GM19043 (cell line): ENCODE measurements at regions not wholly inside any gene's neighbourhood (a gene's known extent, or its start where the extent isn't known, plus 50 kb on each side); places are given as distances from the start of the nearest gene placed in this dataset.

Experiments used
- ATAC-seq: cut with Tn5 transposase; IDR thresholded peaks from one replicate; pipeline ENCODE4 v1.9.1; 2021; ENCODE audit warnings: low read depth; ENCODE audit not compliant: unreplicated experiment

DNA sequence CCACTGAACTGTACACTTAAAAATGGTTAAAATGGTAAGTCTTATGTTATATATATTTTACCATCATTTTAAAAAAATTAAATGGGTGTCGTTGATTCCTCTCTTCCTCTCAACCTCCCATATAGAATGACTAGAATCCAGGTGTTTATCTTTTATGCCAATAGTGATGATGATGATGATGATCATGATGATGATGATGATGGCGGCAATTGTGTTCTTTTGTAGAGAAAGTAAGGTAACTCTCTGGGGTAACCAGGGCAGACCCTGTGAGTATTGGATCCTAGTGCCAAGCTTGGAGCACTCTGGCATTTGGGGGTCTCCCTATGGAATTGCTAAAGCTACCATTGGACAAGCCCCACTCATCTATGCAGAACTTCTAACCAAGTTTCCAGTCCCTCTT is 113.6 kb downstream of the GLI2 start:
- ATAC-seq = no peak

DNA sequence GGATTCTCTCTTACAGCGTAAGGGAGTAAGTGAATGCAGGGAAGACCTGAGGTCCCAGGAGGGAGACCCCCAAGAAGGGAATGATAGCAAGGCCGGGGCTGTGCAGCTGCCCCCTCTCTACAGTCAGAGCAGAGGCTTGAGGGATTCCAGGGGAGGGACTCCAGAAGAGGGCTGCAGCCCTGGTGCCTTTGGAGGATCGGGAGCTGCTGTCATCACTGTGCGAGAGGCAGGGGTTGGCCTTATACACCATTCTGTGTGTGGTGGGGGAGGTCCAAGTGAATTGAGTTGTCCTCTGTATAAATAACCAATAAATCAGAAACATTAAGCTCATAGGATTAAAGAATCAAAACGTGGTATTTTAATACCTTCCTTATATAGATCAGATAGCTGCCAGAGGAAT is 114.9 kb downstream of the GLI2 start:
- no peak for ATAC-seq

DNA sequence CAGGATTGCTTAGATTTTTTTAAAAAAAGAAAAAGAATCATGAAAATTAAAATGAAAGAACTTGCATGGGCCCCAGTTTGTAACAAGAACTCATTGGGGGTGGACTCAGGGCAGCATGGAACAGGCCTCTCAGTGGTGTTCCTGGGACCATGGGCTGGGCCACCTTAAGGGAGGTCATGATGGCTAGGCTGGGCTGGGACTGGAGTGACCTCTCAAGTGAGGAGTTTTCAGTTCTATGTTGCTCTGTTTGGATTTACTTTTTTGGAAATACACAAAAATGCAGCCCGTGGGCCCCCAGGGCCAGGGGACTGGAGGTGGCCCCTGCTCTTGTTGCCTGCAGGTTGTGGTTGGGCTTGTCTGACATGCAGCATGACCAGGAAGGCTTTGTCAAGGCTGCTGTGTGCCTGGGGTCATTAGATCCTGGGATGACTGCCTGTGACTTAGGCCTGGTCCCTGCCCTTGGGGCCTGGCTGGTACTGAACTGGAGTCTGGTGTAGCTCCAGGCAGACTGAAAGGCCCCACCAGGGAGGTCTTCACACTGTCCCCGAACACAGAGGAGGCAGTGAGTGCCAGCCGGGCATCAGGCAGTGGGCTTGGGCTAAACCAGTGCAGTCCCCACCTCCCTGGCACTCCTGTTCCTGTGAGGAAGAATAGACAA is 115.6 kb downstream of the GLI2 start:
- no peak for ATAC-seq

DNA sequence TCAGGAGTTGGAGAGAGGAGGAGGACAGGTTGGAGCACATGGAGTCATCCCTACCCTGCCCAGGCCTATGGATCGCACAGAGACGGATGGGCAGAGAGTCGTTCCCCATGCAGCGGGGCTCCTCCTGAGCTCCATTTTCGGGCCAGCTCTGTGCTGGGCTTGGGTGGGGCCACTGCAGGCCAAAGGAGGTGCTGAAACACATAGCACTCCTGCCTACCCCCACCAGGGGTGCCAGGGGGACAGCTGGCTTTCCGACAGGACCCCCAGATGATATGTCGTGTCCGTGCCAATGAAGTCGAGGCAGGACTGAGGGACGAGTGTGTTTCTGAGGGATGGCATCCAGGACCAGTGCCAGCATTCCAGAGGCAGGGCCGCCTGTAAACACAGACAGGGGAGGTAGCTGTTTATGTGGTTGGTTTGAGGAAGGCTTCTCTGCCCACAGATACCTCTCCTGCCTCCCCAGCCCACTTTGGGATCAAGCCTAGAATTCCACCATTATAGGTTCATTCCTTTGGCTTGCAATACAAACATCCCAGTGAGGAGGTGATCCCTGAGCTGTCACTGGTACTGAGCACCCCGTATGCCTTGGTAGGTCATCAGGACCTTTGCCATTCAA is 116.6 kb downstream of the GLI2 start:
- no peak for ATAC-seq

DNA sequence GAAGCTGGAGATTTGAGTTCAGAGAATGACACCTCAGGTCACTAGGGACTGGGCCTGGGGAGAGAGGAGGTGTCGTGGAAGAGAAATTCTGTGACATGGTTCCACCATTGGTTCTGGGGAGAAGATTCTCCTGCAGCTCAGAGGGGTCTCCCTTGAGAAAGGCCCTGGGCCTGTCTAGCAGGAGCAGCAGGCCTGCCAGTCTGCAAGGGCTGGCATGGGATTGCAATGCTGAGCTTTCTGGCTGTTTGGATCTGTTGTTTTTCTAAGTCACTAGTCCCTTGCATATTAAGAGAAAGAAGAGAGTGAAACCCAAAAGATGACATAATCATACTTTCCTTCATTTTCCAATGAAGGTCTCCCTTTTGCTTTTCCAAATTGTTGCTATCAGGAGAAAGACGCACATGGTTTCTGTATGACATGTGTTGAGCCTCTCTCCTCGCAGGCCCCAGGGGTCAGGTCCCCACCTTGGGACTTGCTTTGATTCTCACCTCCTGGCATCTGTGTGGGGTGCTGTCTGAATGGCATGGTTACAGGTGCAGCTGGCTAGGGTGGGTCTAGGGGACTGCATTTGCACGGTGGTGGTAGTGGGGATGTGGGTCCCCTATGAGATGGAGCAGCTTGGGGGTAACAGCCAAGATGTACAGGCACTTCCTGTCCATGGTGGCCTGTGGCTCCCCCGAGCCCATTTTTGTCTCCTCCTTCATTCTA is 117.8 kb downstream of the GLI2 start:
- no peak for ATAC-seq

DNA sequence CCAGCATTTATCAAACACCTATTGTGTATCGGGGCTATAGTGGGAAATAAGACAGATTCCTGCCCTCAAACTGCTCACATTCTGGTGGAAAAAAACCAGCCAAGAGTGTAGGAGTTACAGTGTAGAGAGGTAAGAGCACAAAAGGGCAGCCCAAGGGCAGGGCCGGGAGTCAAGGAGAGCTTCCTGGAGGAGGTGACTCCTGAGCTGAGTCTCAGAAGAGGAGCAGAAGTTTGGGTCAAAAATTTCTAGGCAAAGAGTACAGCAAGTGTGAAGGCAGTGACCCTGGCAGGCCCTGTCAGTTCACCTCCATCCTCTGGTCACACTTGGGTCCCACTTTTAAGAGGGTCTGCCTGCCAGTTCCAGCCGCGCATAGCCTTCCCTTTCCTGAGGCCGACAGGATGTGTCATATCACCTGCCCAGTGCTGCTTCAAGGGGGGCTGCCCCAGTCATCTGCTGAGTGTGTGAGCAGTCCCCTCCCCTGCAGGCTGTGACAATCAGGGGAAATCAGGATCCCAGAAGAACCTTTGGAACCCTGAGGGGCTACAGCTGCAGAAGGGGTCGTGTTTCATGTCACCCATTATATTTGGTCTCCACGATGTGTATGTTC is 118.4 kb downstream of the GLI2 start:
- ATAC-seq = no peak

DNA sequence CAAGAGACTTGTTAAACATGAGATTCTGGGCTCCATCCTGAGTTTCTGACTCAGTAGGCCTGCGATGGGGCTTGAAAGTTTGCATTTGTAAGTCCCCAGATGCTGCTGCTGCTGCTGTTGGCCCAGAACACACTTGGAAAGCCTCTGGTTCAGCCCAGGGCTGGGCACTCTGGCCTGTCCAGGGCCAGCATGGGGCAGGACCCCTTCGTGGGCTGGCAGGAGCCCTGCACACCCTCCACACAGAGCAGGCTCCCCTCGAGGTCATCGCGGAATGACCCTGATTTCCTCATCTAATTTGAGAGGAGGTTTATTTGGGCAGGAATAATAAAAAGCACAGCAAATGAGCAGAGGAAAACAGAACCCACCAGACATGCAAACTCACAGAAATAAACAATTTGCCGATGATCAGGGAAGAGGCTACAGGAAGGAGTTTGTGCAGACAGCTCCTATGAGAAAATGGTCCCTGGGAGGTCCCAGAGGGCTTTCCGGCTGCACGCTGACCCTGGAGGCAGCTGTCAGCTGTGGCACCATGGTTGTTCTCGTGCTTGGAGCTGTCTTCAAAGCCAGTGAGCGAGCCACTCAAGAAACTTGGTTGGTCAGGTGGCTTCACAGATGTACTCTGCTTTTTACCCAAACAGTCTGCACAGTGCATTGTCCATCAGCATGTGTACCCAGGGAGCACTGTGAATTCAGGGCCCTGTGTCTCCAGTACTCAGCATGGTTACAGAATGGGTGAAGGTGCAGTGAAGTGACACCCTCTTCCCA is 119.3 kb downstream of the GLI2 start:
- ATAC-seq = no peak

DNA sequence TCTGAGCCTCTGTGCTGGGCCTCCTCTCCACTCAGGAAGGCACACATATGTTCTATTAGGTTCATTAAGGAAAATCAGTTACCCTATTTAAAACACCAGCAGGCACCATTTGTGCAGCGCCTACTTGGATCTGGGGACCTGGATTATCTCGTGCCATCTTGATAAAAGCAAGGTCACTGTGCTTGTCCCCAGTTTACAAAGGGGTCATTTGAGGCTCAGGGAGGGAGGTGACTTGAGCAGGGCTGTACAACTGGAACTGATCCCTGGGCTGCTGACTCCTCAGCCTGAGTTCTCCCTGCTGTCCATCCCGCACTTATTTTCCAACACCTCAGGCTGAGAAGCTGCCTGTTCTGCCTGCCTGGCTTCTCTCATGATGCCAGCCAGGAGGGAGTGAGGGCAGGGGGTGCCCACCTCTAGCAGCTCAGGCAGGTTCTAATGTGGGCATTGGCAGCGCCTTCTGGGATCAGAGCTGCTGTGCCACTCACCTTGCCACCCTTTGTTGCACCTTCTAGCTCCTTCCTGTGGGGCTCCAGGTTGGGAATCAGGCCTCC is 120.3 kb downstream of the GLI2 start:
- no peak for ATAC-seq

DNA sequence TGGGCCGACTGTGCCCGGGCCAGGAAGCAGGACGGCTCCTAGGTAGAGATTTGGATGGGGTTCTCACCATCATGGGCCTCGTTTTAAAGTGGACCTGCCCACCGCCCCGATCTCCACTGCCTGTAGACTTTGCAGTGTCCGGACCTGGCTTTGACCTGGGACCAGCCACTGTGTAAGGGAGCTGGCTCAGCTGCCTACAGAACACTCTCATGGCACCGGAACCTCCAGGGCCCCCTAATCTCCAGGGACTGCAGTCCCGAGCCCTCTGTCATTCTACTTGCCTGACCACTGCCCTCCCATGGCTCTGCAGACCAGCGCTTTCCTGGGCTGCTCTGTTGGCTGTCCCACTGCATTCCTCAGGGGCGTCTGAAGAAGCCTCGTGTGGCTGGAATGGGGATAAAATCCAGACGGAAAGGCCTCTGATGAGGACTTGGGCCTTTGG is 120.8 kb downstream of the GLI2 start:
- ATAC-seq = no peak

DNA sequence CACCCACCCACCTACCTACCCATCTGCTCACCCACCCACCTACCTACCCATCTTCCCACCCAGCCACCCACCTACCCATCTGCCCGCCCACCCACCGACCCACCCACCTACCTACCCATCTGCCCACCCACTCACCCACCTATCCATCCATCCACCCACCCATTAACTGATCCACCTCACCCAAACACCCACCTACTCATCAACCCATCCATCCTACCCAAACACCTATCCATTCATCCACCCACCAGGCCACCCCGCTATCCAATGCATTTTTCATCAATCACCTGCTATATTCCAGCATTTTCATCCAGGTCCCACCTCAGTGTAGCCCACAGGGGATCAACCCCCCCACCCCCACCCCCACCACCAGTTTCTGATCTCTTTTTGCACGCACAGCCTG is 121.8 kb downstream of the GLI2 start:
- no peak for ATAC-seq

DNA sequence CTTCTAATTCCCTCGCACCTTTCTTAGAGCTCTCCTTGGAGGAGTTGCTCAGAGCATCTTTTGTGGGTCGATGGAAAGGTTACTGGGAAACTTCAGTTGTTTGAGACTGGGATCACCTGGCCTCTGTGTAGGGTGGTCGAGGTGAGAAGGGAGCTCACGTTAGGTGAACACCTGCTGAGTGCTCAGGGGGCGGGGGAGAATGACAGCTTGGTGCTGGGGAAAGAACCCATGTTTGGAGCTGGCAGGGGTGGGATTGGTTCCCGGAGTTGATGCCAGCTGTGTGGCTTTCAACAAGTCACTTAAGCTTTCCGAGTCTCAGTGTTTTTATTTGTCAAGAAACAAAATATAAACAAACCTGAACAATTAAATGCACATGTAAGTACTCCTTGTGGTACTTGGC is 122.3 kb downstream of the GLI2 start:
- ATAC-seq = no peak

DNA sequence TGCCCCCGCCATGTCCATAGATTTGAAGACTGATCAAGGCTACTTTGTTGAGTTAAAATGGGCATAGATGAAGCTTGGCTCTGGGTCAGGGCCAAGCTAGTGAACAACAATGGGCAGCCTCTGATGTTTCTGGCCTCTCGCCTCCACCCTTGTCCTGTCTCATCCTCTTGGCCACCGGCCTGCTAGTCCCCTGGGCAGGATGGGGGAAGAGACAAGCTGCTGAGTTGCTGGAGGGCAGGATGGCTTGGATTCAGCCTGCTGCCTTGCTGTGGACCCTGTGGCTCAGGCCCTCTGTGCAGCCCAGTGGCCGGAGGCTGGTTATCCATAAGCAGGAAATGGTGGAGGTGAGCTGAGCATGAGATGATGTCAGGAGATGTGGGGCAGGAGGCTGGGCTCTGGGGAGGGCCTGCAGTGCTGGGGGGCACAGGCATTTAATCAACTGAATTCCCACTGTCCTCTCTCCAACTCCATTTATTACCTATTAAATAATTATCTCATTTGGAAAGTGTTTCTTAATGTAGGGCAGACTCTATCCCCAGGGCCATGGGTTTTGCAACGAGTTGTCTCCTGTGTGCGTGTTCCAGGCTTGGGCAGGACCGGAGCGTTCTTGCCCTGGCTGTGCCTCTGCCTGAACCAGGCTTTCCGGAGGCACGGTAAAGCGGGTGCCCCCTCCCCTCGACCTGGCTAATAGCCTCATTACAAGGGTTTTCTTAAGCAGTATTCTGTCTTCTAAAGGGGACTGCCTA is 122.9 kb downstream of the GLI2 start:
- no peak for ATAC-seq

DNA sequence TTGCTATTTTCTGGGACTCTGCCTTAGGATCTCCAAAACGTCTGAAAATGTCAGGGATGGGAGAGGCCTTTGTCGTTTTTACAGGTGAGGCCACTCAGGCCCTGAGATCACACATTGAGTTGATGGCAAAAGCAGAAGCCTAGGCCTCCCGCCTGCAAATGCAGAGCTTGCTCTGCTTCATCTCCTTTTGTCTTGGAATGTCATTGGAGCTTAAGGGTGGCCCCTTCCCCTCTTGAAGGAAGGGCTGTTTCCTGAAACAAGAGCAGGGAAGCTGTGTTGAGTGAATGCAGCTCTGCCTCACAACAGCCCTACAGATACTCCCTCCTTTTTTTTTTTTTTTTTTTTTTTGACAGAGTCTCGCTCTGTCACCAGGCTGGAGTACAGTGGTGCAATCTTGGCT is 123.5 kb downstream of the GLI2 start:
- no peak for ATAC-seq

DNA sequence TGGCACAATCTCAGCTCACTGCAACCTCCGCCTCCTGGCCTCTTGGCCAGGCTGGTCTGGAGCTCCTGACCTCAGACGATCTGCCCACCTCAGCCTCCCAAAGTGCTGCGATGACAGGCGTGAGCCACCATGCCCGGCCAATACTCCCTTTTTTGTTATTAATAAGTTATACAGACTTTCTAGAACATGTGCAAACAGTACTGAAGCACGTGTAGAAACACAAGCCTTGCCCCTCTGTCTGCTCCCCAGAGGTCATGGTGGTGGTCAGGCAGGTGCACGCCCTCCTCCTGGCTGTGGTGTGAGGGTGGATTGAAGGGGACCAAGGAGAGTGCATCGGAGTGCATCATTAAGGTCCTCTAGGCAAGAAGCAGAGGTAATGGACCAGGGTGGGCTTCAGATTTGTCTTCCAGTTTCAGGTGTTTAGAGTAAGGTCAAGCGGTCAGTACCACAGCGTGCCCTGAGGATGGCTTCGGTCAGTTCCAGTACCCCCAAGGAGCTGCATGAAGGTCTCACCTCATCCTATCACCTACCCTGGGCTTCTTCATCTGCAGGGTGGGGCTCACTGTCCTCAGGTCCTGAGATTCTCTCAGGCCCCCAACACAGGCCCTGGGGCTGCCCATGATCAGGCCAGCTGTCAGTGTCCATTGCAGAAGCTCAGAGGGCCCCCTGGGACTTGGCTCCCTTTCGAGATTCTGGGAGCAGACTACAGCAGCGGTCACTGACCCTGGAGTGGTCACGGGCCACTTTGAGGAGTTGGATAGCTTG is 124.3 kb downstream of the GLI2 start:
- no peak for ATAC-seq

DNA sequence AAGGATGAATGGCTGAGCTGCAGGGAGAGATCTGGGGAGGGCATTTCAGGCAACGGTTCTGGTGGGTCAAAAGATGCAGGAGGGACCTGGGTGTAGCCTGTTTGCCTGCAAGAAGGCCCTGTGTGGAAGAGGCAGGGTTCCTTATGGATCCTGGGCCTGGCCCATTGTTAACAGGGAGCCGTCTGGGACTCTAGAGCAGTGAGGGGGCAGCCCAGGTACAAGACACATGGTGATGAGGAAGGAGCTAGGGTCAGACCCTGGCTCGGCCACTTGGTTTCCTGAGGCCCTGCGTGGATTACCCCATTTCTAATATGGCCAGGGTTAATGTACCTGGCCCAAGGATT is 124.9 kb downstream of the GLI2 start:
- ATAC-seq = no peak

DNA sequence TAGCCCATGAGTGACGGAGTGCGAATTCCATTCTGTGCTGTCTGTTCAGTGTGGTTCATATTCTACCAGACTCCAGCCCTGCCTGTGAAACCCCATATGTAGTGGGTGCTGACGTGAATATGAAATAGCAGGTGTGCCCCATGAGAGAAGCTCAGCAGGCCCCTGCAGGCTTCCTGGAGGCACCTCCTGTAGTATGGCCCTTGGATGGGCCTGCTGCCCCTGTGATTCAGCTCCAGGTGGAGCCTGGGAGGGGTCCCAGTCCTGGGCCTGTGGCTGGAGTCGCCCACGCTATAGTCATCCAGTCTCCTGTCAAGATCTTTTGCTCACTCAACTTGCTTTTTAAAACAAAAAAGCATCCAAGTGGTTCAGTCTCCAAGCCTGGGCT is 125.5 kb downstream of the GLI2 start:
- no peak for ATAC-seq

DNA sequence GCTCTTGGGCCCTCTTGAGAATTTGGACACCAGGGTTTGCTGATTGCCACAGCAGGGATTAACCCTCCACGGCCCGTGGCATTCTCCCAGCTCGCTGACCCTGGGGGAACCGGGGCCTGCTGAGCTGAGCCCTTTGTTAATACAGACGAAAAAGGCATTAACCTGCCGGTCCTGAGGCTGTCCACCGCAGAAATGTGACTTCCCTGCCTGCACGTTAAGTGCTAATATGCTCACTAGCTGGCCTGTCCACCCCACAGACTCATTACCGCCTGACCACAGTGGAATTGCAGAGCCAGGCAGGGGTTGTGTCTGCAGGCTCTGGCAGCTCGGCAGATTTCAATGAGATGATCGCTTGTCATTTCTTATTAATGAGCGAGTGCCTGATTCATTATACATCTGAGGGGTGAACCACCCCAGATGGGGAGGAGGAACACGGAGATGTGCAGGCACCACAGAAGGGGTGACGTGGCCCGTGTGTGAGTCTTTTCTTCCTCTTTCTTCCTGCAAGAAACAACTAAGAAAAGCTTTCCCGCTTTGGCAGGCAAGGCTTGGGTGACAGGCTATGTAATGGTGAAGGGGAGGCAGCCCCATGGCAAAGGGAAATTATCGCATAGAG is 126.0 kb downstream of the GLI2 start:
- ATAC-seq = no peak

DNA sequence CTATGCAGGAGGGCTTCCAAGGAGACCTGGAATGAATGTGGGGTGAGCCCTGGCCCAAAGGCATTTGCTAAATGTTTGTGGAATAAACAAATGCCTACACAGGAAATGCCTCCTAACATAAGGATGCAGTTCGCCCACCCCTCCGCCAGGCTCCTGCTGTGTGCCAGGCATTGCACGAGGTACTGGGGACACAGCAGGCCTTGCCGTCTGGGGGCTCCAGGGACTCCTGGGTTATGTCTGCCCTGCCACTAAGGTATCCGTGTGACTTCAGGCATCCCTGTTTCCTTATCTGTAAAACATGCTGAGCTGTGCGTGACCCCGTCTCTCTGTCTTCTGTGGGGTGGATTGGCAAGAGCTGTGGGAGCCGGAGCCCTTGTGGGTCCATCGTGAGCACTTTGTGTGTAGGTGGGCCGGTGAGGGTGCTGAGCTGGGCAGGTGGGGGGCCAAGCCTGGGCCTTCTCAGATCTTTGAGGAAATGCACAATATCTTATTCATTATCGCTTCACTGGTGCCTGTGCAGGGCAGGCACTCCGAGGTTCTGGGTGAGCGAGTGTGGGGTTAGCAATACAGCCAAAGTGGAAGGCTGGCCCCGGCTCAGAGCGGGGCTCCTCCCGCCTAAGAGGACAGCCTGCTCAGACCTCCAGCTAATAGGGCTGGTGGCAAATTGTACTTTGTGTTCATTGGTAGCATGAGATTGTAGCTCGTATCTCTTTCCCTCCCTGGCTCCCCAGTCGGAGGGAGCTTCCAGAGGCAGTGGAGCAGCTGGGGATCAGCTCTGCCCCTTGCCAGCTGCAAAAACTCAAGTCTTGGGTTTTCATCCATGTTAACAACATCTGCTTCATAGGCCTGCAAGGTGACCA is 126.8 kb downstream of the GLI2 start:
- no peak for ATAC-seq
